ENCODE measurements at regions not wholly inside any gene's neighbourhood (a gene's known extent, or its start where the extent isn't known, plus 50 kb on each side); places are given as distances from the start of the nearest gene placed in this dataset.

- H3K4me1 Mint-ChIP-seq (ENCODE audit: low read depth): no peaks in the 10 kb centered on the region
- H3K27me3 Mint-ChIP-seq: no peaks in the 10 kb centered on the region
- intact Hi-C loops (cut with micrococcal nuclease): no loop called here
- H3K27ac Mint-ChIP-seq: no peak overlapping the region
- no peaks in the 10 kb centered on the region for H3K36me3 Mint-ChIP-seq (ENCODE audit: low read depth)
- H3K9me3 Mint-ChIP-seq: peaks cover 13% of the 10 kb centered on the region
- H3K4me3 Mint-ChIP-seq: no peak overlapping the region
Measured at GRCh38 chr2:139055202-139055601, 275.0 kb upstream of the NXPH2 start.

GRCh38 chr2:139048017-139048416 lies 267.8 kb upstream of the NXPH2 start:
- peaks cover 21% of the 10 kb centered on the region for H3K9me3 Mint-ChIP-seq
- no peaks in the 10 kb centered on the region for H3K36me3 Mint-ChIP-seq (ENCODE audit: low read depth)
- no peaks in the 10 kb centered on the region for H3K27me3 Mint-ChIP-seq
- H3K4me3 Mint-ChIP-seq: no peak overlapping the region
- H3K27ac Mint-ChIP-seq: no peak overlapping the region
- intact Hi-C loops (cut with micrococcal nuclease): no loop called here
- H3K4me1 Mint-ChIP-seq (ENCODE audit: low read depth): no peaks in the 10 kb centered on the region

GRCh38 chr2:139045524-139045923 lies 265.3 kb upstream of the NXPH2 start:
- Mint-ChIP-seq H3K36me3 (ENCODE audit: low read depth) (no peaks in the 10 kb centered on the region), H3K4me3 (no peak overlapping the region), H3K27me3 (no peaks in the 10 kb centered on the region)

GRCh38 chr2:139034064-139034463 lies 253.9 kb upstream of the NXPH2 start:
- Mint-ChIP-seq H3K4me3 (no peak overlapping the region), H3K27me3 (no peaks in the 10 kb centered on the region), H3K27ac (no peak overlapping the region), H3K9me3 (no peaks in the 10 kb centered on the region), H3K4me1 (ENCODE audit: low read depth) (no peaks in the 10 kb centered on the region), H3K36me3 (ENCODE audit: low read depth) (no peaks in the 10 kb centered on the region)
- intact Hi-C loops (cut with micrococcal nuclease): no loop called here

More at GRCh38 chr2:139045524-139045923, 265.3 kb upstream of the NXPH2 start:
- Mint-ChIP-seq H3K9me3 (peaks cover 8% of the 10 kb centered on the region), H3K4me1 (ENCODE audit: low read depth) (no peaks in the 10 kb centered on the region), H3K27ac (no peak overlapping the region)
- intact Hi-C loops (cut with micrococcal nuclease): no loop called here

GRCh38 chr2:139033300-139033699 lies 253.1 kb upstream of the NXPH2 start:
- H3K9me3 Mint-ChIP-seq: no peaks in the 10 kb centered on the region
- no peak overlapping the region for H3K4me3 Mint-ChIP-seq
- intact Hi-C loops (cut with micrococcal nuclease): no loop called here
- H3K36me3 Mint-ChIP-seq (ENCODE audit: low read depth): no peaks in the 10 kb centered on the region
- no peak overlapping the region for H3K27ac Mint-ChIP-seq
- H3K27me3 Mint-ChIP-seq: no peaks in the 10 kb centered on the region
- no peaks in the 10 kb centered on the region for H3K4me1 Mint-ChIP-seq (ENCODE audit: low read depth)

- intact Hi-C loops (cut with micrococcal nuclease): no loop called here
- H3K27me3 Mint-ChIP-seq: no peaks in the 10 kb centered on the region
- H3K4me1 Mint-ChIP-seq (ENCODE audit: low read depth): no peaks in the 10 kb centered on the region
- H3K27ac Mint-ChIP-seq: no peak overlapping the region
- no peak overlapping the region for H3K4me3 Mint-ChIP-seq
- no peaks in the 10 kb centered on the region for H3K9me3 Mint-ChIP-seq
- H3K36me3 Mint-ChIP-seq (ENCODE audit: low read depth): no peaks in the 10 kb centered on the region
Measured at GRCh38 chr2:139031722-139032121, 251.5 kb upstream of the NXPH2 start.

- Mint-ChIP-seq H3K27ac (no peak overlapping the region), H3K36me3 (ENCODE audit: low read depth) (no peaks in the 10 kb centered on the region), H3K4me3 (no peak overlapping the region), H3K4me1 (ENCODE audit: low read depth) (no peaks in the 10 kb centered on the region), H3K9me3 (peaks cover 73% of the 10 kb centered on the region), H3K27me3 (no peaks in the 10 kb centered on the region)
- intact Hi-C loops (cut with micrococcal nuclease): no loop called here
Measured at GRCh38 chr2:139020287-139020686, 240.1 kb upstream of the NXPH2 start.

- no peaks in the 10 kb centered on the region for H3K27me3 Mint-ChIP-seq
Measured at GRCh38 chr2:139018252-139018651, 238.1 kb upstream of the NXPH2 start.

GRCh38 chr2:139007130-139007529 lies 226.9 kb upstream of the NXPH2 start:
- Mint-ChIP-seq H3K27ac (no peak overlapping the region), H3K27me3 (no peaks in the 10 kb centered on the region), H3K4me1 (ENCODE audit: low read depth) (no peaks in the 10 kb centered on the region), H3K4me3 (no peak overlapping the region), H3K36me3 (ENCODE audit: low read depth) (no peaks in the 10 kb centered on the region), H3K9me3 (peaks cover 22% of the 10 kb centered on the region)
- intact Hi-C loops (cut with micrococcal nuclease): no loop called here

More at GRCh38 chr2:139018252-139018651, 238.1 kb upstream of the NXPH2 start:
- H3K27ac Mint-ChIP-seq: no peak overlapping the region
- H3K4me1 Mint-ChIP-seq (ENCODE audit: low read depth): no peaks in the 10 kb centered on the region
- H3K9me3 Mint-ChIP-seq: peaks cover 83% of the 10 kb centered on the region
- no peak overlapping the region for H3K4me3 Mint-ChIP-seq
- intact Hi-C loops (cut with micrococcal nuclease): no loop called here
- H3K36me3 Mint-ChIP-seq (ENCODE audit: low read depth): no peaks in the 10 kb centered on the region

GRCh38 chr2:139000131-139000785 lies 220.1 kb upstream of the NXPH2 start:
- Mint-ChIP-seq H3K27ac (no peak overlapping the region), H3K4me1 (ENCODE audit: low read depth) (no peaks in the 10 kb centered on the region)
- intact Hi-C loops (cut with micrococcal nuclease): no loop called here

GRCh38 chr2:138997856-138998517 lies 217.8 kb upstream of the NXPH2 start:
- no peaks in the 10 kb centered on the region for H3K36me3 Mint-ChIP-seq (ENCODE audit: low read depth)
- no peaks in the 10 kb centered on the region for H3K27me3 Mint-ChIP-seq
- no peaks in the 10 kb centered on the region for H3K4me1 Mint-ChIP-seq (ENCODE audit: low read depth)
- peaks cover 29% of the 10 kb centered on the region for H3K9me3 Mint-ChIP-seq
- no peak overlapping the region for H3K4me3 Mint-ChIP-seq
- intact Hi-C loops (cut with micrococcal nuclease): no loop called here
- H3K27ac Mint-ChIP-seq: no peak overlapping the region

More at GRCh38 chr2:139000131-139000785, 220.1 kb upstream of the NXPH2 start:
- Mint-ChIP-seq H3K9me3 (peaks cover 29% of the 10 kb centered on the region), H3K27me3 (no peaks in the 10 kb centered on the region), H3K4me3 (no peak overlapping the region), H3K36me3 (ENCODE audit: low read depth) (no peaks in the 10 kb centered on the region)

- Mint-ChIP-seq H3K27ac (no peak overlapping the region), H3K27me3 (no peaks in the 10 kb centered on the region), H3K36me3 (ENCODE audit: low read depth) (no peaks in the 10 kb centered on the region), H3K9me3 (peaks cover 30% of the 10 kb centered on the region), H3K4me1 (ENCODE audit: low read depth) (no peaks in the 10 kb centered on the region), H3K4me3 (no peak overlapping the region)
- intact Hi-C loops (cut with micrococcal nuclease): no loop called here
Measured at GRCh38 chr2:138997346-138997745, 217.2 kb upstream of the NXPH2 start.

- intact Hi-C loops (cut with micrococcal nuclease): no loop called here
- Mint-ChIP-seq H3K27ac (no peak overlapping the region), H3K4me1 (ENCODE audit: low read depth) (no peaks in the 10 kb centered on the region), H3K36me3 (ENCODE audit: low read depth) (no peaks in the 10 kb centered on the region), H3K27me3 (no peaks in the 10 kb centered on the region), H3K9me3 (peaks cover 29% of the 10 kb centered on the region), H3K4me3 (no peak overlapping the region)
Measured at GRCh38 chr2:138994502-138994901, 214.3 kb upstream of the NXPH2 start.

- intact Hi-C loops (cut with micrococcal nuclease): no loop called here
- no peak overlapping the region for H3K27ac Mint-ChIP-seq
Measured at GRCh38 chr2:138985881-138986280, 205.7 kb upstream of the NXPH2 start.

More at GRCh38 chr2:138985881-138986280, 205.7 kb upstream of the NXPH2 start:
- Mint-ChIP-seq H3K36me3 (ENCODE audit: low read depth) (no peaks in the 10 kb centered on the region), H3K27me3 (no peaks in the 10 kb centered on the region), H3K4me1 (ENCODE audit: low read depth) (no peaks in the 10 kb centered on the region), H3K9me3 (peaks cover 37% of the 10 kb centered on the region), H3K4me3 (no peak overlapping the region)
